ENCODE measurements at regions not wholly inside any gene's neighbourhood (a gene's known extent, or its start where the extent isn't known, plus 50 kb on each side); places are given as distances from the start of the nearest gene placed in this dataset.

GRCh38 chr4:107156443-107156842, 120.3 kb upstream of the DKK2 start:
- TF ChIP-seq EZH2phosphoT487 (conservative IDR thresholded peaks at IDR 0.05; ENCODE audit: low read length) (no peak), CTCF (IDR thresholded peaks at IDR 0.05; ENCODE audit: insufficient read depth, low read length, poor library complexity, severe bottlenecking) (no peak)
- no peak overlapping the region for H2AFZ ChIP-seq (ENCODE audit: low read depth, low read length, severe bottlenecking)
- H3K79me2 ChIP-seq (ENCODE audit: insufficient read depth, low read length) = no peaks in the 10 kb centered on the region
- H4K20me1 ChIP-seq (ENCODE audit: low read depth, low read length) = no peaks in the 10 kb centered on the region
- H3K4me2 ChIP-seq (ENCODE audit: low read depth, low read length, poor library complexity, severe bottlenecking) = no peak overlapping the region
- H3K27ac ChIP-seq (ENCODE audit: low read depth, low read length) = no peak overlapping the region
- no peak overlapping the region for H3K9ac ChIP-seq (ENCODE audit: low read length)
- H3K9me3 ChIP-seq (ENCODE audit: insufficient read depth, low read length) = no peaks in the 10 kb centered on the region
- H3K27me3 ChIP-seq (ENCODE audit: low read length) = no peaks in the 10 kb centered on the region
- H3K36me3 ChIP-seq (ENCODE audit: low read length) = no peaks in the 10 kb centered on the region
- no peak overlapping the region for H3K4me3 ChIP-seq (ENCODE audit: insufficient read depth, low read length, poor library complexity, severe bottlenecking)
- no peaks in the 10 kb centered on the region for H3F3A ChIP-seq (ENCODE audit: insufficient read depth)
- H3K9me2 ChIP-seq (replicated peaks; ENCODE audit: insufficient read depth, low read length) = no peaks in the 10 kb centered on the region

GRCh38 chr4:107155366-107155765, 119.3 kb upstream of the DKK2 start:
- Histone ChIP-seq H3K9me2 (replicated peaks; ENCODE audit: insufficient read depth, low read length) (no peaks in the 10 kb centered on the region), H3K9me3 (ENCODE audit: insufficient read depth, low read length) (no peaks in the 10 kb centered on the region), H3K27ac (ENCODE audit: low read depth, low read length) (no peak overlapping the region)

GRCh38 chr4:107153956-107154355, 117.8 kb upstream of the DKK2 start:
- H3K27ac ChIP-seq (ENCODE audit: low read depth, low read length) = no peak overlapping the region
- no peaks in the 10 kb centered on the region for H4K20me1 ChIP-seq (ENCODE audit: low read depth, low read length)
- no peaks in the 10 kb centered on the region for H3K9me2 ChIP-seq (replicated peaks; ENCODE audit: insufficient read depth, low read length)
- no peak overlapping the region for H3K4me2 ChIP-seq (ENCODE audit: low read depth, low read length, poor library complexity, severe bottlenecking)
- H3K36me3 ChIP-seq (ENCODE audit: low read length) = no peaks in the 10 kb centered on the region
- no peaks in the 10 kb centered on the region for H3K9me3 ChIP-seq (ENCODE audit: insufficient read depth, low read length)
- no peak overlapping the region for H3K9ac ChIP-seq (ENCODE audit: low read length)
- H3F3A ChIP-seq (ENCODE audit: insufficient read depth) = no peaks in the 10 kb centered on the region
- no peak overlapping the region for H3K4me3 ChIP-seq (ENCODE audit: insufficient read depth, low read length, poor library complexity, severe bottlenecking)
- TF ChIP-seq EZH2phosphoT487 (conservative IDR thresholded peaks at IDR 0.05; ENCODE audit: low read length) (no peak), CTCF (IDR thresholded peaks at IDR 0.05; ENCODE audit: insufficient read depth, low read length, poor library complexity, severe bottlenecking) (no peak)
- no peaks in the 10 kb centered on the region for H3K79me2 ChIP-seq (ENCODE audit: insufficient read depth, low read length)
- no peak overlapping the region for H2AFZ ChIP-seq (ENCODE audit: low read depth, low read length, severe bottlenecking)
- no peaks in the 10 kb centered on the region for H3K27me3 ChIP-seq (ENCODE audit: low read length)

More at GRCh38 chr4:107155366-107155765, 119.3 kb upstream of the DKK2 start:
- Histone ChIP-seq H4K20me1 (ENCODE audit: low read depth, low read length) (no peaks in the 10 kb centered on the region), H3K4me3 (ENCODE audit: insufficient read depth, low read length, poor library complexity, severe bottlenecking) (no peak overlapping the region), H3K36me3 (ENCODE audit: low read length) (no peaks in the 10 kb centered on the region), H3K9ac (ENCODE audit: low read length) (no peak overlapping the region), H3K79me2 (ENCODE audit: insufficient read depth, low read length) (no peaks in the 10 kb centered on the region), H3F3A (ENCODE audit: insufficient read depth) (no peaks in the 10 kb centered on the region), H3K27me3 (ENCODE audit: low read length) (no peaks in the 10 kb centered on the region), H3K4me2 (ENCODE audit: low read depth, low read length, poor library complexity, severe bottlenecking) (no peak overlapping the region), H2AFZ (ENCODE audit: low read depth, low read length, severe bottlenecking) (no peak overlapping the region)
- TF ChIP-seq CTCF (IDR thresholded peaks at IDR 0.05; ENCODE audit: insufficient read depth, low read length, poor library complexity, severe bottlenecking) (no peak), EZH2phosphoT487 (conservative IDR thresholded peaks at IDR 0.05; ENCODE audit: low read length) (no peak)

Data from SU-DHL-6 (cell line).